Large intestine (tissue), 3 donors: ENCODE measurements at regions not wholly inside any gene's neighbourhood (a gene's known extent, or its start where the extent isn't known, plus 50 kb on each side); places are given as distances from the start of the nearest gene placed in this dataset.
A peak's percentile ranks its signal among the peaks of the same experiment; 100 is the strongest.

ENCODE experiments used
- DNase-seq, 2 donors: peaks; one replicate each; pipeline versions ENCODE4 v3.0.0 to v3.0.0-alpha.2; 2013
- H3K27ac ChIP-seq: one replicate; pipeline ENCODE4 v1.5.1; 2013; ENCODE audit warnings: low read length
- H3K27me3 ChIP-seq: 2 replicates; pipeline ENCODE4 v1.6.1; 2013; ENCODE audit warnings: low read length; ENCODE audit not compliant: control insufficient read depth, insufficient read depth
- H3K36me3 ChIP-seq: 2 replicates; pipeline ENCODE4 v1.6.1; 2013; ENCODE audit warnings: low read length; ENCODE audit not compliant: control insufficient read depth, insufficient read depth
- H3K4me1 ChIP-seq: one replicate; pipeline ENCODE4 v1.6.1; 2013; ENCODE audit warnings: low read length; ENCODE audit not compliant: control insufficient read depth, insufficient read depth
- H3K4me3 ChIP-seq: one replicate; pipeline ENCODE4 v1.5.1; 2013; ENCODE audit warnings: low read length
- H3K9me3 ChIP-seq: one replicate; pipeline ENCODE4 v1.6.1; 2013; ENCODE audit warnings: mild to moderate bottlenecking, low read depth, low read length, moderate library complexity; ENCODE audit not compliant: control insufficient read depth
- WGBS: methylation state at CpG from one replicate; pipeline ENCODE4 v1.1.5; 2013; ENCODE audit warnings: low lambda C conversion rate; ENCODE audit not compliant: insufficient coverage; 5-methylcytosine and 5-hydroxymethylcytosine counted together

DNA sequence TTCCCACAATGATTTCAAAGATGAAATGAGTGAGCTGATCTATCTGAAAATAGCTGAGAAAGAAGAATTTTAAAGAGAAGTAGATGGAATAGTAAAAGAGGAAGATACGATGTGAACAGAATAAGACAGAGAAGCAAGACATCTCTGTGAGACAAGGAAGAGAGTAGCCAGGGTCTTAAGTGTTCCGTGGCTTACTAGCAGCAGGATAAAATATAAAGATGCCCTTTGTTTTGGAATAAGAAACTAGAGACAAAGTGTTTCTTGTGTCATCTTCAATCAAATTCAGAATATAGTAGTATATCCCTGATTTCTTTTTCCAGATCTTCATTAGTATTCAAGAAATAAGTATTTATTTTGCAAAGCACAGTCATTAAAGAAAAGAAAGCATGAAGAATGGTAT, 281.0 kb upstream of the NECTIN3 start:
- no peak for DNase-seq
- 80% methylated on average over 1 of the region's 2 CpGs for WGBS
- Histone ChIP-seq H3K36me3 (no peaks in the 10 kb centered on the region), H3K4me3 (no peak overlapping the region), H3K4me1 (no peaks in the 10 kb centered on the region), H3K27me3 (no peaks in the 10 kb centered on the region), H3K9me3 (no peaks in the 10 kb centered on the region), H3K27ac (no peak overlapping the region)

DNA sequence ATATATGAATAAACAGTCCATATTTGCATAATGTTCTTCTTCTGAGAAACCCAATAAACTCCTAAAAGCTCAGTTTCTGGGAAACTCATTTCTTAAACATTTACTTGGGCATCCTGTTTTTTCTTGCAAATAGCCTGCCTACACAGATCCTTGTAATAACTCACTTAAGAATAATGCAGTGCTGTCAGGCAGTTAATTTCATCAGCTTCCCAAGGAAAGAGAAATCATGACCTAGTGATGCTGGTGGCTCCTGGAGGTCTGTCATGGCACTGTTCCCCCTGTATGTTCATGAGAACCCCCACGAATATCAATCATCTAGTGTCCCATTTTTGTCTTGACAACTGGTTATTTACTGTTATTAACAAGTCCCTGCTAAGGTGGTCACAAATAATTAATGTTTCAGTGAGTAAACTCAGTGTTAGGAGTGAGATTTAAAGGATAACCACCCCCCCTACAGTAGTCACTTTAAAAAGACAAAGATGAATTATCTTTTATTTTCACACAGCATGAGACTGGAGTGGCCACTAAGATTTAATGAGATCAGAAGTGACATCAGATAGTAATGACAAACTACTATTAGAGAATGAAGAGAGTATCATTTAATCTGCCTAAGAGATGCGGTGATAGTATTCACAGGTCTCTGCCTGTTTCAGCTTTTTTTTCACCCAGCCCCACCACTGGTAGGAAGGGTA, 279.5 kb upstream of the NECTIN3 start:
- 100% methylated on average over 1 of the region's 2 CpGs for WGBS
- no peaks in the 10 kb centered on the region for H3K9me3 ChIP-seq

DNA sequence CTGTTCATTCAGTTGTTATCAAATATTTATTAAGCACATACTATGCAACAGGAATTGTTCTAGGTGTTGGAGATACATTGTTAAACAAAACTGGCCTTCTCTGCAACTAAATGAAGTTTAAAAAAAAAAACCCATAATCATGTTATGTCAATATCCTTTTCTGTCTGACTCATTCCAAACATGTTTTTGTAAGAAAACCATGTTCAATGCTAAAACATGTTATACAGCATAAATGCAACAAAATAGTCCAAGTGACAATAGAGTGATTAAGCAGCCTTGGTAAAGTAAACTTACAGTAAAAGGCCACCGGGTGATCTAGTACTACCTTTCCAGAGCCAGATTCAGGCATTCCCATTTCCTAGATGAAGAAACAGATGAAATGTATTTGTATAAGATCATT, 278.0 kb upstream of the NECTIN3 start:
- Histone ChIP-seq H3K27ac (no peak overlapping the region), H3K9me3 (no peaks in the 10 kb centered on the region), H3K4me1 (no peaks in the 10 kb centered on the region), H3K27me3 (no peaks in the 10 kb centered on the region), H3K36me3 (no peaks in the 10 kb centered on the region), H3K4me3 (no peak overlapping the region)
- no peak for DNase-seq
- WGBS: 80% methylated on average over 1 of the region's 1 CpG

More for the DNA sequence above, 279.5 kb upstream of the NECTIN3 start:
- no peak for DNase-seq
- H3K36me3 ChIP-seq: no peaks in the 10 kb centered on the region
- no peak overlapping the region for H3K27ac ChIP-seq
- H3K27me3 ChIP-seq: no peaks in the 10 kb centered on the region
- no peaks in the 10 kb centered on the region for H3K4me1 ChIP-seq
- no peak overlapping the region for H3K4me3 ChIP-seq

DNA sequence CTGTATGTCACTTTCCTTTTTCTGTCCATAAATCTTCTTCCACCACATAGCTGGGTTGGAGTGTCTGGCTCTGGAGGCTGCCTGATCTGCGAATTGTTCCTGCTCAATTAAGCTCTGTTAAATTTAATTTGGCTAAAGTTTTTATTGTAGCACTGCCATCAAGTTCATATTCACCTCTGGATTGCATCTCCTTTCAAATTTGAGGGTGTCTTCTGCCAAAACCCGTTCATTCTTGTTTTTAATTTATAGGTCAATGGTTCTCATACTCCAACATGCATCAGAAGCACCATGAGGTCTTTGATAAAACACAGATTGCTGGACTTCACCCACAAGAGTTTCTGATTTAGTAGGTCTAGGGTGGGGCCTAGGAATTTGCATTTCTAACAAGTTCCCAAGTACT, 276.5 kb upstream of the NECTIN3 start:
- Histone ChIP-seq H3K27ac (no peak overlapping the region), H3K4me3 (no peak overlapping the region), H3K27me3 (no peaks in the 10 kb centered on the region), H3K9me3 (no peaks in the 10 kb centered on the region), H3K36me3 (no peaks in the 10 kb centered on the region), H3K4me1 (no peaks in the 10 kb centered on the region)
- WGBS: no CpG with 5 or more reads among the region's 2 CpGs
- no peak for DNase-seq

DNA sequence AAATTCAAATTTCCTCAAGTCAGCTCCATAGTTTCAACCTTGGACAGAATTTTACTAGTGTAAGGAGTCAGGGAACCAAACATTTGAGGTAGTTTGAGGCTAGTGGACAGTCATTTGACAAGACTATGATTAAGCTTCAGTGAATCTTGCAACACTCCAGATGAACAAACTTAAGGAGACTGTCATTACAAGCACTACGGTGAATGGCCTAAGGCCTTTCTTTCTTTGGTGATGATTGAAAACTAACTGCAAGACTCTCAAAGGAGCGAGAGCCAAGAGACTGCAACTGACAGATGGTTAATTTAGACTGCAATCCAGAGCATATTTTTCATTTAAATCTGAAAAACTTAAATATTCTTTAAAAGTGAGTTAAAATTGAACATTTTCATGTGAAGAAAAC, 272.3 kb upstream of the NECTIN3 start:
- no peak for DNase-seq
- Histone ChIP-seq H3K4me1 (no peaks in the 10 kb centered on the region), H3K27me3 (no peaks in the 10 kb centered on the region), H3K4me3 (no peak overlapping the region), H3K36me3 (no peaks in the 10 kb centered on the region), H3K27ac (no peak overlapping the region), H3K9me3 (no peaks in the 10 kb centered on the region)
- 93% methylated on average over 2 of the region's 2 CpGs for WGBS

DNA sequence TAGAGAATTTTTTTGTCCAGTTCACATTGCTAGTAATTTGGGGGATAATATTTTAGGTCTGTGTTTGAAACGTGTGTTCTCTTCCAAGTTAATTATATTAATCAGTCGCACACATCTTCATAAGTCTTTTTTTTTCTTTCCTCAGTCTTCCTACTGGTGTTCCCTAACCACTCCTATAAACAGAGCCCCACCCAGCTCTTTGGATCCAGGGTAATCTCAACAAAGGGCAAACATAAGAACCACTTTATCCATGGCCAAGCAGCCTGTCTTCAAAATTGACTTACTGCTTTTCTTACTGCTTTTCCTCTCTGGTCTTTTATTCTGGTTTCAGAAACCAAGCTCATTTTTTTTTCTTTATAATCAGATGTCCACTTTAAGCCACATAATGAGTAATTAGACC, 266.8 kb upstream of the NECTIN3 start:
- Histone ChIP-seq H3K27ac (no peak overlapping the region), H3K9me3 (no peaks in the 10 kb centered on the region), H3K4me3 (no peak overlapping the region), H3K27me3 (no peaks in the 10 kb centered on the region), H3K36me3 (no peaks in the 10 kb centered on the region), H3K4me1 (no peaks in the 10 kb centered on the region)
- 90% methylated on average over 2 of the region's 2 CpGs for WGBS
- peak in 1 of 2 donors; percentile 11 for DNase-seq

DNA sequence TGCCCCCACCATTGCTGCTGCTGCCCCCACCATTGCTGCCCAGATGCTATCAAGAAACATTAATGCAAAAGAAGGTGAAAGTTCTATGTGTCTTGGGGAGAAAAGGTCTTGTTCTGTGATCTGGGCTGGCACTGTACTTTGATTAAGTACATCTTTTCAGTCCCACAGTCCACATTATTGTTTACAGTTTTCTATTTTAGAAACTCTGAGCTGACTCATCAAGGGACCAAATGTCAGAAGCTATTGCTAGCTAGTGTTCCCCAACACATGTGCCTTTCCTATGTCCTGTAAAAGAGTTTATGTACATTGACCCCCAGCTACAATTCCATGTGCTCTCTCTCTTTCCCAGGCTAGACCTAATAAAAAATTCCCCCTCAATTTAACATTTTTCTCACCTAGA, 264.7 kb upstream of the NECTIN3 start:
- no peak overlapping the region for H3K4me3 ChIP-seq
- H3K27me3 ChIP-seq: no peaks in the 10 kb centered on the region
- DNase-seq: no peak
- H3K9me3 ChIP-seq: no peaks in the 10 kb centered on the region
- H3K27ac ChIP-seq: no peak overlapping the region
- no peaks in the 10 kb centered on the region for H3K36me3 ChIP-seq
- H3K4me1 ChIP-seq: no peaks in the 10 kb centered on the region

DNA sequence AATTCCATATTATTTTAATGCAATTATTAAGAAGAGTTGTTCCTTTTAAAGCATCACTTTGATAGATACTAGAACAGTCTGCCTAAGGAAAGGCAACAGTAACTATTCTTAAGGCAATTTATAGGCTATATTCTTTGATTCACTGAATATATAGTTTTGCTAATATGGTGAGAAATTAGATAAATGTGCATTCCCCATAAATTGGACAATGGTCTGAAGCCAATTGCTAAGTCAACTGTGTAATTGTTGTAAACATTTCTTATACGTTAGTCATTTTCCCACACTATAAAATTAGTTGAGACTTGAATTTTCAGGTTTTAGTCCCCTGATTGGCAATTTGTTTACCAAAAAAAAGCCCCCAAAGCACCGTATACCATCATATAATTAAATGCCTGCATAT, 263.0 kb upstream of the NECTIN3 start:
- Histone ChIP-seq H3K4me1 (no peaks in the 10 kb centered on the region), H3K4me3 (no peak overlapping the region), H3K9me3 (no peaks in the 10 kb centered on the region), H3K27me3 (no peaks in the 10 kb centered on the region), H3K27ac (no peak overlapping the region), H3K36me3 (no peaks in the 10 kb centered on the region)
- no CpG with 5 or more reads among the region's 2 CpGs for WGBS
- DNase-seq: no peak

DNA sequence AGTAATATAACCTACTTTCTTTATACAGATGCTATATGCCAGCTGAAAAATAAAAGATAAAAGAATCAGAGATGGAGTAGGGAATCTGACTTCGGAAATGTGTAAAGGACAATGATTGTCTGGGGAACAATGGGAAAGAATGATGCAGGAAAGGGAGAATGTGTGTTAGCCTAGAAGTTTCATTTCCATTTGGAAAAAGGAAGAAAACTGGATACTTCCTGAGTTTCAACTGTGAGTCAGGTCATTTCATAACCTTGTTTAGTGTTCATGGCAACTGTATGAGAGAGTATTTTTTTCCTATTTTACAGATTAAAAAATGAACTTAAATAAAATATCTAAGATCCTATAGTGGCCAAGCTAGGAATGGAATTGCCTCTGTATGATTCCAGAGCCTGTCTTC, 261.3 kb upstream of the NECTIN3 start:
- Histone ChIP-seq H3K27ac (no peak overlapping the region), H3K27me3 (no peaks in the 10 kb centered on the region), H3K4me1 (peaks cover 2% of the 10 kb centered on the region), H3K9me3 (no peaks in the 10 kb centered on the region), H3K4me3 (no peak overlapping the region), H3K36me3 (no peaks in the 10 kb centered on the region)
- 100% methylated on average over 1 of the region's 1 CpG for WGBS
- no peak for DNase-seq

DNA sequence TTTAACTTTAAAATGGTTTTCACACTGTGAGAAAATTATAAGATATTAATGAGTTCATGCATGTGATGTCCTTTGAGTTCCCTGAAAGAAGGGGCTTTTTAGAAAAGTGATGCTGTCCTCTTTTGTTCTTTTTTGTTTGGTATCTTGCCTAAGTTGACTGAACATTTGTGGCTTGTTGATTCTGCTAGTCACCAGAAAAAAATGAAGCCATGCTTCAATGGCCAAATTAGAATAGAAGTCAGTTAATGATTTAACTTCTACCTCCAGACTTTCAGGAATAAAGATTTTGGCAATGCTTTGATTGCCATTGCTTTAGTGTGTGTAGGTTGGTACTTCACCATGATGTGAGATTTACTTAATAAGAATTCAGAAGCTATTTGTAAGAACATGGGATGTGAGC, 260.6 kb upstream of the NECTIN3 start:
- peaks cover 2% of the 10 kb centered on the region for H3K4me1 ChIP-seq
- no peak overlapping the region for H3K27ac ChIP-seq
- H3K36me3 ChIP-seq: no peaks in the 10 kb centered on the region
- H3K27me3 ChIP-seq: no peaks in the 10 kb centered on the region
- H3K4me3 ChIP-seq: no peak overlapping the region
- no peaks in the 10 kb centered on the region for H3K9me3 ChIP-seq
- no peak for DNase-seq

DNA sequence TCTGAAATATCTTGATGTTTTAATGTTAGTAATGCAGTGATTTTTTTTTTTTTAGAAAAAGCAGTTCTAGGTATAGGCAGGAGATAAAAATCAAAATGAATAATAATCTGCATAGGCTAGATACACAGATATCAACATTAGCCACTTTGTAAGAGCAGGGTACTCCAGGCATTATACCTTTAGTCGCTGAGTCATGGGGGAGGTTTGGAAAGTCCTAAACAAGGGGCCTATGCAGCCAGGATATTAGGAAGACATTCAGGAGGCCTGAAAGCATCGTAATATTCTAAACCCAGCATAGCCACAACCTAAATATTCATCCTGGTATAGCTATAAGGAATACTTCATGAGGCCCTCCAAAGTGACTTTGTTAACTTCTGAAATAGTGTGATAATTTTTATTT, 258.1 kb upstream of the NECTIN3 start:
- no CpG with 5 or more reads among the region's 2 CpGs for WGBS
- Histone ChIP-seq H3K9me3 (no peaks in the 10 kb centered on the region), H3K27me3 (no peaks in the 10 kb centered on the region), H3K27ac (no peak overlapping the region), H3K4me1 (peaks cover 2% of the 10 kb centered on the region), H3K36me3 (no peaks in the 10 kb centered on the region), H3K4me3 (no peak overlapping the region)
- no peak for DNase-seq
